GM12891 (cell line): ENCODE measurements at regions not wholly inside any gene's neighbourhood (a gene's known extent, or its start where the extent isn't known, plus 50 kb on each side); places are given as distances from the start of the nearest gene placed in this dataset.

ENCODE experiments used
- POLR2A ChIP-seq: IDR thresholded peaks from 2 replicates; pipeline ENCODE4 v1.6.1; 2011; ENCODE audit warnings: low read depth, low read length, control low read depth
- POLR2AphosphoS5 ChIP-seq: IDR thresholded peaks from 2 replicates; pipeline ENCODE4 v1.6.1; 2011; ENCODE audit warnings: low read depth, low read length, control low read depth
- POU2F2 ChIP-seq: IDR thresholded peaks from 2 replicates; pipeline ENCODE4 v1.6.1; 2011; ENCODE audit warnings: low read depth, mild to moderate bottlenecking, control low read depth, low read length, moderate library complexity

DNA sequence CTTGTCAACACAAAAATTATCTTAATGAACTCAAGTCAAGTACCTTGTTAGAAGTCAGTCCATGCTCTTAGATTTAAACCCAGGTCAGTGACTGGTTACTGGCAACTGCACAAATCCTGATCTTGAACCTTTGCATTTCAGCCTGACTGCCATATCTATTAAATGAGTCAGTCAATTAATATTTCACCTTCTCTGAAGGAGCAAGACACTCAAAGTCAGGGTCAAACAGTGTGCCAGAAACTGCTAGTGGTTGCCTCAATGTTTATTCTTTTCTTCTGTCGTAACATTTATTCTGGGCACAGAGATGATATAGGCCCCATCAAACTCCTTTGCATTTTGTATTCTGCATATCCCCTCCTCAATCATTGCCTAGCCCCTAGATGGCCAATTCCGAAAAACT lies 193.9 kb upstream of the MOCS1 start:
- TF ChIP-seq POU2F2 (no peak), POLR2AphosphoS5 (no peak), POLR2A (no peak)
